Lung (tissue), 11 donors: ENCODE measurements at regions not wholly inside any gene's neighbourhood (a gene's known extent, or its start where the extent isn't known, plus 50 kb on each side); places are given as distances from the start of the nearest gene placed in this dataset.

Experiments used
- ATAC-seq: fragments of 200-7000 bp; cut with Tn5 transposase; one replicate; pipeline ENCODE4 v1.9.1; 2020; ENCODE audit warnings: moderate number of reproducible peaks; ENCODE audit not compliant: insufficient read depth, low FRiP score
- DNase-seq, 3 donors: peaks; one replicate each; pipeline ENCODE4 v3.0.0-alpha.2; 2013 to 2017
- H3K27ac ChIP-seq, 2 donors: one replicate each; pipeline ENCODE4 v1.5.1; 2013; ENCODE audit warnings: mild to moderate bottlenecking in 2 of 2, moderate library complexity in 2 of 2, control low read depth in 1 of 2, inconsistent platforms in 1 of 2, low read depth in 1 of 2, low read length in 1 of 2
- H3K27me3 ChIP-seq, 3 donors: one replicate each; pipeline ENCODE4 v1.5.1; 2013; ENCODE audit warnings: low read length in 2 of 3; ENCODE audit not compliant: control insufficient read depth in 3 of 3, insufficient read depth in 3 of 3
- H3K36me3 ChIP-seq, 4 donors: one replicate each; pipeline ENCODE4 v1.5.1; 2013; ENCODE audit warnings: low read length in 4 of 4, mild to moderate bottlenecking in 1 of 4, moderate library complexity in 1 of 4; ENCODE audit not compliant: control insufficient read depth in 4 of 4, insufficient read depth in 4 of 4
- H3K4me1 ChIP-seq, 5 donors: one replicate each; pipeline ENCODE4 v1.5.1; 2013; ENCODE audit warnings: low read length in 5 of 5, mild to moderate bottlenecking in 2 of 5, moderate library complexity in 1 of 5; ENCODE audit not compliant: control insufficient read depth in 5 of 5, insufficient read depth in 5 of 5
- H3K4me3 ChIP-seq: one replicate; pipeline ENCODE4 v1.5.1; 2013; ENCODE audit warnings: mild to moderate bottlenecking, control low read depth, moderate library complexity
- H3K9ac ChIP-seq, 2 donors: one replicate each; pipeline ENCODE4 v1.5.1; 2013; ENCODE audit warnings: low read length in 2 of 2, control low read depth in 1 of 2; ENCODE audit not compliant: insufficient read depth in 1 of 2
- H3K9me3 ChIP-seq, 4 donors: one replicate each; pipeline ENCODE4 v1.5.1; 2013; ENCODE audit warnings: low read length in 3 of 4, mild to moderate bottlenecking in 1 of 4, moderate library complexity in 1 of 4; ENCODE audit not compliant: control insufficient read depth in 4 of 4, insufficient read depth in 3 of 4
- CTCF ChIP-seq: IDR thresholded peaks from 2 replicates; pipeline ENCODE4 v1.5.1; 2012; ENCODE audit warnings: mild to moderate bottlenecking; ENCODE audit errors: control extremely low read depth, extremely low read depth
- WGBS, 2 donors: extraction: QIAGEN DNeasy Blood & Tissue Kit; methylation state at CpG; one replicate each; pipeline ENCODE4 v1.1.7; 2013; 5-methylcytosine and 5-hydroxymethylcytosine counted together
- donor health status: control.
- donor health status: control.
- donor health status: Bipolar disorder and iron deficiency.
- donor health status: healthy.
- donor health status: DM: yes; HTN: yes; CAD: no.

GRCh38 chr2:15829091-15829801 lies 111.1 kb upstream of the MYCN start:
- 94 to 95% methylated on average over 7 of the region's 7 CpGs for whole genome bisulfite sequencing, 2 donors
- H3K4me3 ChIP-seq, result no peak overlapping the region
- ATAC-seq (no peak), DNase-seq (no peak)
- TF ChIP-seq CTCF, result no peak
- no peaks in the 10 kb centered on the region for H3K36me3 ChIP-seq
- no peak overlapping the region for H3K9ac ChIP-seq
- H3K9me3 ChIP-seq, result peaks cover 0 to 2% (median 0%) of the 10 kb centered on the region in 4 donors
- H3K27ac ChIP-seq, result no peak overlapping the region
- no peaks in the 10 kb centered on the region for H3K4me1 ChIP-seq
- no peaks in the 10 kb centered on the region for H3K27me3 ChIP-seq

- H3K4me3 ChIP-seq, result no peak overlapping the region
- no peaks in the 10 kb centered on the region for H3K4me1 ChIP-seq
- no peak overlapping the region for H3K9ac ChIP-seq
- no peaks in the 10 kb centered on the region for H3K27me3 ChIP-seq
- 93 to 97% methylated on average over 2 of the region's 2 CpGs for WGBS, 2 donors
- DNase-seq (no peak), ATAC-seq (no peak)
- H3K9me3 ChIP-seq, result peaks cover 0 to 4% (median 0%) of the 10 kb centered on the region in 4 donors
- TF ChIP-seq CTCF, result no peak
- H3K27ac ChIP-seq, result no peak overlapping the region
- no peaks in the 10 kb centered on the region for H3K36me3 ChIP-seq
Measured at GRCh38 chr2:15829985-15830384, 110.4 kb upstream of the MYCN start.

- Histone ChIP-seq H3K4me3 (no peak overlapping the region), H3K9ac (no peak overlapping the region), H3K27me3 (no peaks in the 10 kb centered on the region), H3K36me3 (no peaks in the 10 kb centered on the region), H3K27ac (no peak overlapping the region), H3K9me3 (peaks cover 0 to 4% (median 0%) of the 10 kb centered on the region in 4 donors), H3K4me1 (no peaks in the 10 kb centered on the region)
- 79 to 91% methylated on average over 1 of the region's 1 CpG for WGBS, 2 donors
- DNase-seq (no peak), ATAC-seq (no peak)
- no peak for TF ChIP-seq CTCF
Measured at GRCh38 chr2:15830937-15831549, 109.3 kb upstream of the MYCN start.
